ENCODE measurements at regions not wholly inside any gene's neighbourhood (a gene's known extent, or its start where the extent isn't known, plus 50 kb on each side); places are given as distances from the start of the nearest gene placed in this dataset.

- Histone ChIP-seq H3K4me3 (no peak overlapping the region), H3K79me2 (ENCODE audit: low read depth) (no peaks in the 10 kb centered on the region), H3K4me1 (replicated peaks; ENCODE audit: insufficient read depth) (no peaks in the 10 kb centered on the region), H3K27me3 (ENCODE audit: insufficient read depth, low read depth) (no peaks in the 10 kb centered on the region), H3K4me2 (no peak overlapping the region), H4K20me1 (ENCODE audit: insufficient read depth) (no peaks in the 10 kb centered on the region), H2AFZ (no peak overlapping the region), H3K27ac (no peak overlapping the region), H3F3A (ENCODE audit: insufficient read depth, low read depth) (no peaks in the 10 kb centered on the region), H3K9me3 (ENCODE audit: insufficient read depth, low read depth) (no peaks in the 10 kb centered on the region), H3K9me2 (ENCODE audit: insufficient read depth) (no peaks in the 10 kb centered on the region), H3K36me3 (ENCODE audit: low read depth) (no peaks in the 10 kb centered on the region)
- ChIA-PET POLR2A (ENCODE audit: unreplicated experiment) (no interaction called here), CTCF (no interaction called here)
- TF ChIP-seq CTCF (conservative IDR thresholded peaks at IDR 0.05) (no peak), EZH2 (IDR thresholded peaks at IDR 0.05; ENCODE audit: low read depth) (no peak)
- no peak for DNase-seq
- intact Hi-C loops (cut with micrococcal nuclease; ENCODE audit: unreplicated experiment), result no loop called here
- BruUV-seq (replicated peaks), result no TSS peak
Measured at GRCh38 chr7:63071396-63071795, 927.3 kb upstream of the ZNF722 start.

- ChIA-PET POLR2A (ENCODE audit: unreplicated experiment) (no interaction called here), CTCF (no interaction called here)
- Histone ChIP-seq H3K4me2 (no peak overlapping the region), H3K4me1 (replicated peaks; ENCODE audit: insufficient read depth) (no peaks in the 10 kb centered on the region), H3K9me2 (ENCODE audit: insufficient read depth) (no peaks in the 10 kb centered on the region), H3F3A (ENCODE audit: insufficient read depth, low read depth) (no peaks in the 10 kb centered on the region), H3K79me2 (ENCODE audit: low read depth) (no peaks in the 10 kb centered on the region), H3K36me3 (ENCODE audit: low read depth) (no peaks in the 10 kb centered on the region), H3K4me3 (no peak overlapping the region), H4K20me1 (ENCODE audit: insufficient read depth) (no peaks in the 10 kb centered on the region), H2AFZ (no peak overlapping the region), H3K27ac (no peak overlapping the region), H3K9me3 (ENCODE audit: insufficient read depth, low read depth) (no peaks in the 10 kb centered on the region), H3K27me3 (ENCODE audit: insufficient read depth, low read depth) (no peaks in the 10 kb centered on the region)
- BruUV-seq (replicated peaks), result no TSS peak
- no peak for TF ChIP-seq CTCF (conservative IDR thresholded peaks at IDR 0.05)
- TF ChIP-seq EZH2 (IDR thresholded peaks at IDR 0.05; ENCODE audit: low read depth), result no peak
- intact Hi-C loops (cut with micrococcal nuclease; ENCODE audit: unreplicated experiment), result no loop called here
- no peak for DNase-seq
Measured at GRCh38 chr7:63071920-63072319, 926.7 kb upstream of the ZNF722 start.

GRCh38 chr7:63072806-63073205 lies 925.8 kb upstream of the ZNF722 start:
- no peaks in the 10 kb centered on the region for H3K36me3 ChIP-seq (ENCODE audit: low read depth)
- H2AFZ ChIP-seq, result no peak overlapping the region
- no peak overlapping the region for H3K4me3 ChIP-seq
- H4K20me1 ChIP-seq (ENCODE audit: insufficient read depth), result no peaks in the 10 kb centered on the region
- H3K4me1 ChIP-seq (replicated peaks; ENCODE audit: insufficient read depth), result no peaks in the 10 kb centered on the region
- no peaks in the 10 kb centered on the region for H3K27me3 ChIP-seq (ENCODE audit: insufficient read depth, low read depth)
- H3K27ac ChIP-seq, result no peak overlapping the region
- no peaks in the 10 kb centered on the region for H3F3A ChIP-seq (ENCODE audit: insufficient read depth, low read depth)
- no peaks in the 10 kb centered on the region for H3K79me2 ChIP-seq (ENCODE audit: low read depth)
- no peak overlapping the region for H3K4me2 ChIP-seq
- H3K9me3 ChIP-seq (ENCODE audit: insufficient read depth, low read depth), result no peaks in the 10 kb centered on the region
- POLR2A ChIA-PET (ENCODE audit: unreplicated experiment), result no interaction called here
- no TSS peak for BruUV-seq (replicated peaks)
- CTCF ChIA-PET, result no interaction called here
- no peak for DNase-seq
- intact Hi-C loops (cut with micrococcal nuclease; ENCODE audit: unreplicated experiment), result no loop called here
- H3K9me2 ChIP-seq (ENCODE audit: insufficient read depth), result no peaks in the 10 kb centered on the region
- TF ChIP-seq EZH2 (IDR thresholded peaks at IDR 0.05; ENCODE audit: low read depth) (no peak), CTCF (conservative IDR thresholded peaks at IDR 0.05) (no peak)
